Endothelial cell of umbilical vein (primary cell): ENCODE measurements at regions not wholly inside any gene's neighbourhood (a gene's known extent, or its start where the extent isn't known, plus 50 kb on each side); places are given as distances from the start of the nearest gene placed in this dataset.

Experiments used
- BruUV-seq: library from RNA; stranded (reverse); fragments of 400-500 nt; replicated peaks from 2 replicates; lab custom pipeline; 2021; lab: Mats Ljungman, UMichigan
- CTCF ChIA-PET: fragments of 300-600, 350-600 bp; sonication (Branson Sonifier 250); formaldehyde crosslinking; loops from one replicate; lab custom pipeline; 2021; ENCODE audit warnings: antibody characterized with exemption, inconsistent platforms; lab: Charles Lee
- POLR2A ChIA-PET: fragments of 300-600, 350-600 bp; sonication (Branson Sonifier 250); formaldehyde crosslinking; loops from one replicate; lab custom pipeline; 2021; ENCODE audit warnings: antibody characterized with exemption, inconsistent platforms; lab: Charles Lee
- DNase-seq: peaks from one replicate; pipeline ENCODE4 v3.0.0-alpha.2; 2011; ENCODE audit warnings: low read depth, low spot score
- FAIRE-seq: peaks from 2 replicates; lab custom pipeline; 2011; peaks lifted over from hg19 to GRCh38; lab: Jason Lieb, UNC
- H2AFZ ChIP-seq: 2 replicates; pipeline ENCODE4 v1.6.0; 2012; ENCODE audit warnings: low read depth, low read length, control low read depth, inconsistent platforms
- H3K27ac ChIP-seq: 2 replicates; pipeline ENCODE4 v1.5.1; 2011; ENCODE audit warnings: low read depth, mild to moderate bottlenecking, control low read depth, low read length, moderate library complexity; ENCODE audit not compliant: insufficient read depth
- H3K27me3 ChIP-seq, 2 experiments: 2 replicates each; pipeline versions ENCODE4 v1.6.0 to v1.6.1; 2011; ENCODE audit warnings: low read length in 2 of 2, mixed read lengths in 1 of 2; ENCODE audit not compliant: control insufficient read depth in 2 of 2, insufficient read depth in 2 of 2
- H3K36me3 ChIP-seq, 2 experiments: 2 replicates in 1 of 2; 3 replicates in 1 of 2; pipeline ENCODE4 v1.5.1; 2011; ENCODE audit warnings: low read length in 2 of 2, mild to moderate bottlenecking in 1 of 2, moderate library complexity in 1 of 2; ENCODE audit not compliant: control insufficient read depth in 2 of 2, insufficient read depth in 2 of 2; ENCODE audit errors: extremely low read depth in 1 of 2
- H3K4me1 ChIP-seq: 3 replicates; pipeline ENCODE4 v1.5.1; 2011; ENCODE audit warnings: mild to moderate bottlenecking, low read length; ENCODE audit not compliant: control insufficient read depth, insufficient read depth; ENCODE audit errors: extremely low read depth
- H3K4me2 ChIP-seq: 2 replicates; pipeline ENCODE4 v1.6.1; 2011; ENCODE audit warnings: low read length, control low read depth, mixed read lengths; ENCODE audit not compliant: insufficient read depth
- H3K4me3 ChIP-seq, 3 experiments: fragments of 200-600 bp in 1 of 3; sonication (generic), shearing (Covaris generic) in 1 of 3; replicated peaks in 1 of 3; 2 replicates each; pipeline ENCODE4 v1.5.1; 2011 to 2016; ENCODE audit warnings: control low read depth in 3 of 3, low read length in 3 of 3, mild to moderate bottlenecking in 2 of 3, inconsistent platforms in 1 of 3, low read depth in 1 of 3, moderate library complexity in 1 of 3; ENCODE audit not compliant: insufficient read depth in 1 of 3
- H3K79me2 ChIP-seq: 2 replicates; pipeline ENCODE4 v1.6.0; 2012; ENCODE audit warnings: low read length, inconsistent platforms; ENCODE audit not compliant: control insufficient read depth, insufficient read depth
- H3K9ac ChIP-seq: replicated peaks from 2 replicates; pipeline ENCODE3; 2011; ENCODE audit warnings: low read length, control low read depth; ENCODE audit not compliant: insufficient read depth; ENCODE audit errors: extremely low read depth
- H3K9me1 ChIP-seq: replicated peaks from 3 replicates; pipeline ENCODE4 v1.6.0; 2011; ENCODE audit warnings: mild to moderate bottlenecking, low read length; ENCODE audit not compliant: control insufficient read depth, insufficient read depth; ENCODE audit errors: extremely low read depth
- H3K9me3 ChIP-seq: replicated peaks from 2 replicates; pipeline ENCODE4 v1.5.1; 2012; ENCODE audit warnings: low read length, inconsistent platforms; ENCODE audit not compliant: control insufficient read depth, insufficient read depth
- H4K20me1 ChIP-seq: replicated peaks from 2 replicates; pipeline ENCODE3; 2011; ENCODE audit warnings: mild to moderate bottlenecking, low read length; ENCODE audit not compliant: control insufficient read depth, insufficient read depth; ENCODE audit errors: extremely low read depth
- CTCF ChIP-seq, 2 donors: IDR thresholded peaks; 1 replicate in 1 of 2; 2 replicates in 1 of 2; pipeline ENCODE4 v1.5.1; 2011; ENCODE audit warnings: low read length in 2 of 2, mild to moderate bottlenecking in 2 of 2, moderate library complexity in 2 of 2, control low read depth in 1 of 2, inconsistent platforms in 1 of 2, low read depth in 1 of 2; ENCODE audit not compliant: insufficient read depth in 1 of 2; ENCODE audit errors: extremely low read depth in 1 of 2
- EZH2 ChIP-seq: IDR thresholded peaks from 2 replicates; pipeline ENCODE4 v1.6.1; 2012; ENCODE audit warnings: borderline replicate concordance, low read depth, mild to moderate bottlenecking, moderate library complexity, low read length, inconsistent platforms; ENCODE audit not compliant: severe bottlenecking
- FOS ChIP-seq: IDR thresholded peaks from 2 replicates; pipeline ENCODE4 v1.6.1; 2011; ENCODE audit warnings: mild to moderate bottlenecking, low read length, moderate library complexity, borderline replicate concordance; ENCODE audit not compliant: insufficient read depth
- GATA2 ChIP-seq: IDR thresholded peaks from 2 replicates; pipeline ENCODE4 v1.7.0; 2011; ENCODE audit warnings: low read depth, mild to moderate bottlenecking, moderate library complexity, mixed read lengths, low read length; ENCODE audit not compliant: insufficient read length, insufficient read depth
- JUN ChIP-seq: IDR thresholded peaks from 2 replicates; pipeline ENCODE4 v1.6.1; 2011; ENCODE audit warnings: borderline replicate concordance, low read depth; ENCODE audit not compliant: insufficient read length, insufficient read depth
- MAX ChIP-seq: IDR thresholded peaks from 2 replicates; pipeline ENCODE4 v1.6.1; 2011; ENCODE audit not compliant: insufficient read depth, insufficient read length
- MYC ChIP-seq: IDR thresholded peaks from one replicate; pipeline ENCODE4 v1.6.1; 2011; ENCODE audit warnings: mild to moderate bottlenecking, low read depth, low read length
- POLR2A ChIP-seq: IDR thresholded peaks from 2 replicates; pipeline ENCODE4 v1.6.1; 2012; ENCODE audit warnings: low read depth, mild to moderate bottlenecking, control low read depth, low read length
- POLR2AphosphoS5 ChIP-seq: IDR thresholded peaks from 2 replicates; pipeline ENCODE4 v1.6.1; 2012; ENCODE audit warnings: low read depth, mild to moderate bottlenecking, control low read depth, low read length, moderate library complexity; ENCODE audit not compliant: insufficient read depth
- dilution Hi-C: fragments of 300-500 bp; cut with MboI; formaldehyde crosslinking; loops from one replicate; pipeline ENCODE4 v1.15.0; 2019; ENCODE audit warnings: low sequenced_read_pairs; ENCODE audit not compliant: extremely low pct_ligation_motif_present
- intact Hi-C: fragments of 100-400 bp; cut with micrococcal nuclease; formaldehyde crosslinking; loops from one replicate; pipeline ENCODE4 v1.10.0; 2022

GRCh38 chr4:149095811-149096210 lies 653.6 kb upstream of the NR3C2 start:
- H3K4me3 ChIP-seq = no peak overlapping the region
- no peaks in the 10 kb centered on the region for H3K79me2 ChIP-seq
- CTCF ChIA-PET = no interaction called here
- BruUV-seq = no TSS peak
- no peaks in the 10 kb centered on the region for H4K20me1 ChIP-seq
- H3K9ac ChIP-seq = no peak overlapping the region
- H3K4me1 ChIP-seq = no peaks in the 10 kb centered on the region
- DNase-seq (no peak), FAIRE-seq (no peak)
- H2AFZ ChIP-seq = no peak overlapping the region
- H3K27ac ChIP-seq = no peak overlapping the region
- H3K9me1 ChIP-seq = no peaks in the 10 kb centered on the region
- no peaks in the 10 kb centered on the region for H3K27me3 ChIP-seq
- TF ChIP-seq GATA2 (no peak), POLR2A (no peak), MYC (no peak), MAX (no peak), CTCF (IDR thresholded peaks at IDR 0.05; ENCODE audit: extremely low read depth in 1 of 2, insufficient read depth in 1 of 2, low read depth in 1 of 2, low read length in 2 of 2) (no peak), EZH2 (no peak), JUN (no peak), POLR2AphosphoS5 (no peak), FOS (no peak)
- no peak overlapping the region for H3K4me2 ChIP-seq
- intact Hi-C loops (no loop called here), dilution Hi-C loops (no loop called here)
- POLR2A ChIA-PET = no interaction called here
- H3K36me3 ChIP-seq = no peaks in the 10 kb centered on the region
- H3K9me3 ChIP-seq = no peaks in the 10 kb centered on the region
